Thymus (tissue), 11 donors: ENCODE measurements at regions not wholly inside any gene's neighbourhood (a gene's known extent, or its start where the extent isn't known, plus 50 kb on each side); places are given as distances from the start of the nearest gene placed in this dataset.

ENCODE experiments used
- DNase-seq, 9 donors: peaks; one replicate each; pipeline ENCODE4 v3.0.0-alpha.2; 2013; ENCODE audit warnings: low spot score in 9 of 9, low read depth in 6 of 9, missing footprints in 1 of 9
- H3K27ac ChIP-seq, 2 donors: one replicate each; pipeline ENCODE4 v1.5.1; 2013; ENCODE audit warnings: control low read depth in 1 of 2, low read depth in 1 of 2, low read length in 1 of 2, mild to moderate bottlenecking in 1 of 2, moderate library complexity in 1 of 2
- H3K27me3 ChIP-seq, 2 donors: one replicate each; pipeline ENCODE4 v1.5.1; 2013; ENCODE audit warnings: low read length in 1 of 2; ENCODE audit not compliant: control insufficient read depth in 2 of 2, insufficient read depth in 1 of 2
- H3K36me3 ChIP-seq, 2 donors: one replicate each; pipeline ENCODE4 v1.5.1; 2013; ENCODE audit warnings: low read length in 1 of 2, mild to moderate bottlenecking in 1 of 2, moderate library complexity in 1 of 2; ENCODE audit not compliant: control insufficient read depth in 2 of 2, insufficient read depth in 2 of 2
- H3K4me1 ChIP-seq, 2 donors: one replicate each; pipeline ENCODE4 v1.5.1; 2013; ENCODE audit warnings: low read length in 2 of 2; ENCODE audit not compliant: control insufficient read depth in 2 of 2, insufficient read depth in 2 of 2
- H3K4me3 ChIP-seq, 2 donors: one replicate each; pipeline ENCODE4 v1.5.1; 2013; ENCODE audit warnings: low read length in 2 of 2, control low read depth in 1 of 2, mild to moderate bottlenecking in 1 of 2
- H3K9me3 ChIP-seq, 2 donors: one replicate each; pipeline ENCODE4 v1.5.1; 2013; ENCODE audit warnings: low read length in 1 of 2, mild to moderate bottlenecking in 1 of 2; ENCODE audit not compliant: control insufficient read depth in 2 of 2, insufficient read depth in 1 of 2
- WGBS: extraction: QIAGEN DNeasy Blood & Tissue Kit; methylation state at CpG from one replicate; pipeline ENCODE4 v1.1.7; 2013; 5-methylcytosine and 5-hydroxymethylcytosine counted together
- donor health status: healthy.

DNA sequence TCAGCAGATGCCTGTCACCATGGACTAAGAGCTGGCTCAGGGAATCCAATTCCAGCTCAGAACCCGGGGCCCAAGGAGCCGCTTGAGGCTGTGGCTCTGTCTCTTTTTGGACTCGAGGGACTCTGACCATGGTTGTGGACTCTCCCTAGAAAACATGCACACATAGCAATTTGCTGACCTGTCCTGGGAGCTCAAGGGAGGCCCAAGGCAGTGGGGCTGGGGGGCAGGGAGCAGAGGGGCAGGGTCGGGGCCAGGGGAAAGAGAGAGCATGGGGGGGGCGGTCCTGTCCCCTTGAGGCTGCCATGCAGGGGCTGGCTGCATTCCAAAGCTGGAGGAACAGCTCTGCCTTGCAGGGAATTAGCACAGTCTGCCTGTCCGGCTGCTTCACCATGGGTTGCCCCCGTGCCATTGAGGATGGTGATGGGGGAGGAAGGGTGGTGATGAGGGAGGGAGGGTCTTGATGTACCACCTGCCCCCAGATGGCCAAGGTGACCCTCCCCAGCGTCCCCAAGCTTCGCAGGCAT lies 190.1 kb downstream of the GOLGA6L6 start:
- H3K4me3 ChIP-seq: no peak overlapping the region
- H3K9me3 ChIP-seq: peaks cover 4 to 70% of the 10 kb centered on the region in 2 donors
- H3K36me3 ChIP-seq: no peaks in the 10 kb centered on the region
- no peaks in the 10 kb centered on the region for H3K4me1 ChIP-seq
- H3K27me3 ChIP-seq: no peaks in the 10 kb centered on the region
- DNase-seq: no peak
- 75% methylated on average over 9 of the region's 9 CpGs for WGBS
- no peak overlapping the region for H3K27ac ChIP-seq

DNA sequence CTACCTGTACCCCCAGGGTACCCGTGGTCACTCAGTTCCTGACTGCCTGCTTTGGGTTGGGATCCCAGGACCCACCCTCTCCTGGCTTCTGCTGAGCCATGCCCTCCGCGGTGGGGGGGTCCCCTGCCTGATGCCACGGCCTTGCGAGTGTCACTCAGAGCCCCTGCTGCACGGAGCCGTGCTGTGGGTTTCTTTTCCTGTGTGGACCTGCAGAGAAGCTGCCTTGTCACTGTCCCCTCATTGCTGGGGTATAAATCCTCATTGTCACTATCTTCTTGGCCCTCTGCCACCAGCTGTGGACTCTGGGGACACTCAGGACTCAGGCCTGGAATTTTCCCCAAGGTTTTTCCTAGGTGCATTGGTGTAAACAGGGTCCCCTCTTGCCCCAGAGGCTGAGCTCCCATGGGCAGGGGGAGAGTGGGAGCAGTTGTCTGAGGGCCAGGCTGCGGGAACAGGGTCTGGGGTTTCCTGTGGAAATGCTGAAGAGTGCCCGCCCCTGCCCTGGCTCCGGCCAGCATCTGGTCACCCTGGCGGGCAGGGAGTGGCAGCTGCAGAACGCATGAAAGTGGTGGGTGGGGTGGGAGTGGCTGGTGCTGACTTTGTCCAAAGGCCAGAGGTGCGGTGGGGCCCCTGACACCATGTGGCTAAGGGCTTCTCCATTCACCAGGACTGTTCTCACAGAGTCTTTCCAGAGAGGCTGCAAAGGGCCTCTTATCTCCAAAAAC lies 191.7 kb downstream of the GOLGA6L6 start:
- Histone ChIP-seq H3K27ac (no peak overlapping the region), H3K9me3 (peaks cover 4 to 76% of the 10 kb centered on the region in 2 donors), H3K4me1 (no peaks in the 10 kb centered on the region), H3K4me3 (no peak overlapping the region), H3K27me3 (no peaks in the 10 kb centered on the region), H3K36me3 (no peaks in the 10 kb centered on the region)
- no peak for DNase-seq
- WGBS: 52% methylated on average over 13 of the region's 13 CpGs

DNA sequence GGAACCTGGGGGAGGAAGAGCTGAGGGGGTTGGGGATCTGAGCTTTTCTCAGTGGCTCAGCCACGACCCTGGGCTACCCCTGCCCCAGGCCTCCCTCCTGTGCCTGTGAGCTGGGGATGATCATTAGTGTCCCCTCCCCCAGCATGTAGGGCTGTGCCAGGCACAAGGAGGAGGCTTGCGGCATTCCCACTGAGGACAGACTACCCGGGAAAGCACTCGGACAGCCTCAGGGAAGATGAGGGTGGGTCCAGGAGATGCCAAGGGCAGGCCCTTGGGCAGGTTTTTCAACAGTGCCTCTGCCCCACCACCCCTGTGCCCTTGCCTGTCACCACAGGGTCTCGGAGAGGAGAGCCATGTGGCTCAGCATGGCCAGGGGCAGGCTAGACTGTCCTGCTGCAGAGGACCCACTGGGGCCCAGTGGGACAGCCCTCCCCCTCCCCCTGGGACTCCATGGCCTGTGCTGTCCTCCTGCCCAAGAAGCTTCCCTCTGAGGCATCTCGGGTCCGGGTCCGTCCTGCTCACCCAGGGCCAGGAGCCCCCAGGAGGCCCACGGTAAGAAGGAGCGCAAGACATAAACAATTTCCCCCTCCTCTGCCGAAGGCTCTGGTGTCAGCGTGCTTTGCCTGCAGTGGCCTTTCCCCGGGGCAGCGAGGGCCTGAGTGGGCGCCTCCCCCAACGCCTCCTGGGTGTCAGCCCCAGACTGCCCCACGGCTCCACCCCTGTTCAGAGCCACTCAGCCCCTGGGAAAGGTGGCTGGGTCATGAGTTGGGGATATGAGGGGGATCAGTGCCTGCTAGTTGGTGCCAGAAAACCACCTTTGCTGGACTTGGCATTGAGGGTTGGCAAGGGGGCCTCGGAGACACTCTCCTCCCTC lies 192.5 kb downstream of the GOLGA6L6 start:
- no peaks in the 10 kb centered on the region for H3K4me1 ChIP-seq
- WGBS: 90% methylated on average over 18 of the region's 18 CpGs
- H3K27me3 ChIP-seq: no peaks in the 10 kb centered on the region
- H3K9me3 ChIP-seq: peaks cover 8 to 84% of the 10 kb centered on the region in 2 donors
- no peak overlapping the region for H3K4me3 ChIP-seq
- H3K36me3 ChIP-seq: no peaks in the 10 kb centered on the region
- no peak overlapping the region for H3K27ac ChIP-seq
- no peak for DNase-seq

DNA sequence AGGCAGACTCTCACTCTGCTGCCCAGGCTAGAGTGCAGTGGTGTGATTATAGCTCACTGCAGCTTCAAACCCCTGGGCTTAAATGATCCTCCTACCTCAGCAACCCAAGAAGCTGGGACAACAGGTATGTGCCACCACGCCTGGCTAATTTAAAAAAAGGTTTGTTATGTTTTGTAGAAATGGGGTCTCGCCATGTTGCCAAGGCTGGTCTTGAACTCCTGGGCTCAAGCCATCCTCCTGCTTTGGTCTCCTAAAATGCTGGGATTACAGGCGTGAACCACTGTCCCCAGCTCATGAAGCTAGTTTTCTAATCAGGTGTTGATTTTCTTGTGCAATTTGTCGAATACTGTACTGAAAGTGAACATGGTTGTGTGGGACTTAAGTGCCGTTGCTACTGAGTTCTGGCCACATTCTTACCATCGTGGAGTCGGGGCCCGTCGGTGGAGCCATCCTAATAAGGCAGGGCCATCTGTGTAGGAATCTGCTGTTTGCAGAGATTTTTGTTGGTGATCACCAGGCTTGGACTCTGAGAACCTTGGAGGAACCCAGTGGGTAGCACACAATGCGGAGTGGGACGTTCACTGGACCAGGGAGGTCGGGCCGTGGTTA lies 193.2 kb downstream of the GOLGA6L6 start:
- H3K9me3 ChIP-seq: peaks cover 10 to 91% of the 10 kb centered on the region in 2 donors
- no peaks in the 10 kb centered on the region for H3K4me1 ChIP-seq
- WGBS: 90% methylated on average over 13 of the region's 13 CpGs
- no peak overlapping the region for H3K4me3 ChIP-seq
- no peaks in the 10 kb centered on the region for H3K27me3 ChIP-seq
- no peak for DNase-seq
- H3K27ac ChIP-seq: no peak overlapping the region
- no peaks in the 10 kb centered on the region for H3K36me3 ChIP-seq

DNA sequence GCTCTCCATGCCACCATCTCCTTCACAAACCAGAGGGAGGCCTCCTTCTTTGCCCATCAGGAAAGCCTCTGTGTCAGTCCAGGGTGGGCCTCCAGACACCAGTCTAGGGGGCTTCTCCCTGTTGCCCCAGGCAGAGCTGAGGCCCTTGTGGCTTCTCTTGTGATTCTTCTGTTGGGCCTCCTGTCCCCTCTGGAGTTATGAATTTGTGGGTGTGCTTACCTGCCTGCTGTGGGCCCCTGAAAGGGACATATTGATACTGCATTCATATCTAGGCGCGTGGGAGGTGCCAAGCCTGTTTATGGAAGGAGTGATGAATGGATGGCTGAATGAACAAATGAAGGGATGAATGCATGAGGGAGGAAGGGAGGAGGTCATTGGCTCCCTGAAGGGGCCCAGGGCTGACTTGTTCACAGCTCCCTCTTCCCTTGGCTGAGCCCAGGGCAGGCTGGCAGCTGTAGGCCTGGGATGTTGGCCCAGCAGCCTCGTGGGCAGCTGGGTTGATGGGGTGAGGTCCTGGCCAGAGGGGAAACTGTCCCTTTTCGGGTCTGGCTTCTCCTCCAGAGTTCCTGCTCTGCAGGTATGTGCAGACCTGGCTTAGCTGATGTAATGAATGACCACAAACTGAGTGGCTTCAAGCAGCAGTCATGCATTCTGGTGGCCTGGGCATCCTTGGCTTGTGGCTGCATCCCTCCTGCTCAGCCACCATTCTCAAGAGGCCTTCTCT lies 195.4 kb downstream of the GOLGA6L6 start:
- Histone ChIP-seq H3K36me3 (peaks cover 0 to 6% of the 10 kb centered on the region in 2 donors), H3K9me3 (peaks cover 27 to 94% of the 10 kb centered on the region in 2 donors), H3K4me1 (no peaks in the 10 kb centered on the region), H3K27me3 (no peaks in the 10 kb centered on the region), H3K27ac (no peak overlapping the region), H3K4me3 (no peak overlapping the region)
- WGBS: 62% methylated on average over 4 of the region's 4 CpGs
- no peak for DNase-seq

DNA sequence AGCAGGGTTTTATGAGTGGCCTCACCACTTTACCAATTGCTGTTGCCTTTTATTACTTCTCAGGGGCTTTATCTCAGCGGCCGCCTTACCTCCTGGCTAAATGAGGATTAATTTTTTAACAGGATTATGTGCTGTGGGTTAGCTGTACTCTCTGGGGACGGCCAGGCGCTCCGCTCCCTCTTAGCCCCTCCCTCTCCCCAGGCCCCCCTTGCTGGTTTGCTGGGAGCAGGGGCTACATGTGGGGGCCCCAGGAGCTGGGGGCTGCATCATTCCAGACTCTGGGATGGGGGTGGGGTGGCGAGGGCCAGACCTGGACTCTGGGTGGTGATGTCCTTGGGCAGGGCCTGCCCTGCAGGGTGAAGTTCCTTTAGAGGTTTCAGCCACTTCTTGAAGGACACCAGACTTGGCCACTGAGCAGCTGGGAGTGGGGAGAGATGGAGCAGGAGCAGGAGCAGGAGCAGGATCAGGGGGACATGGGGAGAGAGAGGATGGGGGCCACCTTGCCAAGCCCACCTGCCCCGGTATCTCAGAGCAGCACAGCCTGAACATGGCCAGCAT lies 196.1 kb downstream of the GOLGA6L6 start:
- Histone ChIP-seq H3K27ac (no peak overlapping the region), H3K9me3 (peaks cover 33 to 94% of the 10 kb centered on the region in 2 donors), H3K4me1 (no peaks in the 10 kb centered on the region), H3K4me3 (no peak overlapping the region), H3K36me3 (peaks cover 0 to 13% of the 10 kb centered on the region in 2 donors), H3K27me3 (no peaks in the 10 kb centered on the region)
- no peak for DNase-seq
- 85% methylated on average over 6 of the region's 7 CpGs for WGBS

DNA sequence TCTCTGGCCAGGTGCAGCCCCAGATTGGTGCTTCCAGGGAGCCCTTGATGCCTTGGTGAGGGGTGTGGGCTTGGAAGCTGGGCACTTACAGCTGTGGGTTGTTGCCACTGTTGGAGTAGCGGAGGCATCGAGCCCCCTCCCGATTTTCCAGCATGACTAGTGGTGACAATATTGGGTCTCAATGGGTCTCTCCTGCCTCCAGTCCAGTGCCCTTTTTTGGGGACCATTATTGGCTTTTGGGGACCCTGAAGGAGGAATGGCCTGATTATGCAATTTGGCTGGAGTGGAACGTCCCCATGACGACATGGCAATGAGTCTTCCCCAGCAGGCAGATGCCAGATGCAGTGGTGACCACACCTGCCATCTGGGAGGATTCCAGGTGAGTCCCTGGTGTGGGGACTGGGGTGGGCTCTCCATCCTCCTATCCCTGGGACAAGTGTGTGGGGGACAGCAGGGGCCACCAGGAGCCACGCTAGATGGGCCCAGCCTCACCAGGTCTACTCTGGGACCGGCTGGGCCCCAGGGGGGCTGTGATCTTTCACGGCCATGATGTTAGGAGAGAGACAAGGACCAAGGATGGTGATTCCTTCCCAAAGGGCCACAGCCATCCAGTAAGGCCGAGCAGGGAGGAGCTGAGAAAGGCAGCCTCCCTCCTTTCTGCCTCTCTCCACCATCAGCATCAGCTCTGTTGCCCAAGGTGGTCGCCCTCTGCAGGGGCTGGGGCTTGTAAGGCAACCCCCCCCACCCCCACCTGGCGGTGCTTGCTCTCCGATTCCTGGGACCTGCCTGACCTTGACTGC lies 196.8 kb downstream of the GOLGA6L6 start:
- Histone ChIP-seq H3K27me3 (no peaks in the 10 kb centered on the region), H3K4me3 (no peak overlapping the region), H3K36me3 (peaks cover 0 to 13% of the 10 kb centered on the region in 2 donors), H3K27ac (no peak overlapping the region), H3K9me3 (peaks cover 38 to 95% of the 10 kb centered on the region in 2 donors), H3K4me1 (no peaks in the 10 kb centered on the region)
- WGBS: 88% methylated on average over 12 of the region's 12 CpGs
- no peak for DNase-seq
